SK-N-DZ (cell line): ENCODE measurements at regions not wholly inside any gene's neighbourhood (a gene's known extent, or its start where the extent isn't known, plus 50 kb on each side); places are given as distances from the start of the nearest gene placed in this dataset.

Experiments
- DNase-seq: peaks from one replicate; pipeline ENCODE4 v3.0.0-alpha.2; 2015; ENCODE audit warnings: low spot score

- DNase-seq, result no peak
Measured at GRCh38 chr4:13182133-13182532, 302.0 kb downstream of the RAB28 start.

- DNase-seq, result no peak
Measured at GRCh38 chr4:13181681-13182080, 302.5 kb downstream of the RAB28 start.

- no peak for DNase-seq
Measured at GRCh38 chr4:13180701-13181100, 303.4 kb downstream of the RAB28 start.

GRCh38 chr4:13178621-13179020 is 305.5 kb downstream of the RAB28 start:
- no peak for DNase-seq

GRCh38 chr4:13176741-13177142 is 307.4 kb downstream of the RAB28 start:
- DNase-seq, result peak; percentile 17

- DNase-seq, result no peak
Measured at GRCh38 chr4:13174926-13175325, 309.2 kb downstream of the RAB28 start.

GRCh38 chr4:13174001-13174400 is 310.1 kb downstream of the RAB28 start:
- DNase-seq, result no peak

- DNase-seq, result no peak
Measured at GRCh38 chr4:13171292-13172057, 312.7 kb downstream of the RAB28 start.

GRCh38 chr4:13169731-13170525 is 314.2 kb downstream of the RAB28 start:
- DNase-seq, result no peak

GRCh38 chr4:13168326-13168725 is 315.8 kb downstream of the RAB28 start:
- no peak for DNase-seq

GRCh38 chr4:13166214-13166613 is 317.9 kb downstream of the RAB28 start:
- DNase-seq, result no peak

- no peak for DNase-seq
Measured at GRCh38 chr4:13164783-13165331, 319.3 kb downstream of the RAB28 start.

GRCh38 chr4:13162886-13163285 is 321.3 kb downstream of the RAB28 start:
- DNase-seq, result no peak

GRCh38 chr4:13160920-13161319 is 323.2 kb downstream of the RAB28 start:
- no peak for DNase-seq

GRCh38 chr4:13159041-13159620 is 325.0 kb downstream of the RAB28 start:
- DNase-seq, result no peak

- no peak for DNase-seq
Measured at GRCh38 chr4:13151194-13151593, 332.9 kb downstream of the RAB28 start.

- DNase-seq, result peak; percentile 50
Measured at GRCh38 chr4:13143222-13144070, 340.7 kb downstream of the RAB28 start.

GRCh38 chr4:13142726-13143125 is 341.4 kb downstream of the RAB28 start:
- no peak for DNase-seq

- no peak for DNase-seq
Measured at GRCh38 chr4:13142191-13142590, 341.9 kb downstream of the RAB28 start.

GRCh38 chr4:13137390-13137789 is 346.8 kb downstream of the RAB28 start:
- no peak for DNase-seq

GRCh38 chr4:13133700-13134099 is 350.4 kb downstream of the RAB28 start:
- no peak for DNase-seq
